ENCODE measurements at regions not wholly inside any gene's neighbourhood (a gene's known extent, or its start where the extent isn't known, plus 50 kb on each side); places are given as distances from the start of the nearest gene placed in this dataset.

GRCh38 chr3:44105571-44105970, 136.1 kb upstream of the TOPAZ1 start:
- Histone ChIP-seq H3K4me1 (no peaks in the 10 kb centered on the region), H3K9me3 (no peaks in the 10 kb centered on the region), H3K27me3 (no peaks in the 10 kb centered on the region), H3K27ac (no peak overlapping the region), H3K36me3 (no peaks in the 10 kb centered on the region), H3K4me3 (no peak overlapping the region), H4K20me1 (no peaks in the 10 kb centered on the region), H3K9ac (no peak overlapping the region), H3K4me2 (no peak overlapping the region)
- TF ChIP-seq Cebpa-rat (IDR thresholded peaks at IDR 0.05): no peak

DNA sequence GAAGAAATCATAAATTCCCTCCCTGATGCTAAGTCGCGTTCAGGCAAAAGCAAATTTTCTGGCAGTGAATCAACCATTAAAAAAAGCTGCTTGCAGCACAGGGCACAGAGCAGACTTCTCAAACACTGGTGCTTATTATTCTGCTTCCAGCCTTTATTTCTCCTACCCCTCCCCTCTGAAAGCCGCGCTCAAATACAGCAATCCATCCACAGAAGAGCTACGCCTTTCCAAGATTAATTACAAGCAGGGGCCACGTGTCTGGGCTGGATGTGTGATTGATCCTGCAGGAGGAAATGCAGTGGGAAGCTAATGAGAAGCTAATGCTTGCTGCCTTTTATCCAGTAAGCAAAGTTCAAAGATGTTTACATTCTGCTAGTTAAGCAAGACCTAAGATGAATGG, 134.9 kb upstream of the TOPAZ1 start:
- Histone ChIP-seq H3K36me3 (no peaks in the 10 kb centered on the region), H3K4me3 (no peak overlapping the region), H3K4me1 (no peaks in the 10 kb centered on the region), H3K27me3 (no peaks in the 10 kb centered on the region), H3K27ac (no peak overlapping the region), H3K9me3 (no peaks in the 10 kb centered on the region), H3K9ac (no peak overlapping the region), H4K20me1 (no peaks in the 10 kb centered on the region), H3K4me2 (no peak overlapping the region)
- no peak for TF ChIP-seq Cebpa-rat (IDR thresholded peaks at IDR 0.05)

- H4K20me1 ChIP-seq: no peaks in the 10 kb centered on the region
- no peaks in the 10 kb centered on the region for H3K4me1 ChIP-seq
- TF ChIP-seq Cebpa-rat (IDR thresholded peaks at IDR 0.05): no peak
- H3K27me3 ChIP-seq: no peaks in the 10 kb centered on the region
- H3K27ac ChIP-seq: no peak overlapping the region
- H3K9me3 ChIP-seq: no peaks in the 10 kb centered on the region
- H3K4me3 ChIP-seq: no peak overlapping the region
- H3K36me3 ChIP-seq: no peaks in the 10 kb centered on the region
- H3K9ac ChIP-seq: no peak overlapping the region
- H3K4me2 ChIP-seq: no peak overlapping the region
These were observed 133.2 kb upstream of the TOPAZ1 start for GRCh38 chr3:44108481-44108880.

DNA sequence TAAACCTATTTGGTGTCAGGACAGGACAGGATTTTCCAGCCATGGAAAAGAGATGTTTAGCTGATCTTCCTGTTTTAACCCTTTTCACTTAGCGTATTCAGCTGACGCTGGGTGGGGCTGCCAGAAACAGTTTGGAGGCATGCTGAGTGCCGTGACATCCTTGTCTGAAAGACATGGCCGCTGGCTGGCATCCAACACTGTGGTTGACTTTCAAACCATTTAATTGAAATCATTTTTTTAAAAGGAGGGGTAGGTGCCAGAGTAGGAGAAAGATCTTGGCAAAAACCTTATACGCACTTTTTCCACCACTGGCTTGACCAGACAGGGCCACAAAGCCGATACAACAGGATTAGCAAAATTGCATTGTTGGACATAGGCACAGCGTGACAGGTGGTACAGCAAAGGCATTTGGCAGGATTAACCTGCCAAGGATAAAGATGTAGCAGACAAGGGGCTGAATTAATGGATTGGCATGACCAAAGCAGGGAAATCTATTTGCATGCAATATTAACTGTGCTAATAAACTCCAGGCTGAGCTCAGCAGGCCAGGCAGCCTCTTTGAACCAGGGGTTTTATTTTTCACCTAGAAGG, 131.8 kb upstream of the TOPAZ1 start:
- no peak for TF ChIP-seq Cebpa-rat (IDR thresholded peaks at IDR 0.05)
- no peaks in the 10 kb centered on the region for H4K20me1 ChIP-seq
- no peak overlapping the region for H3K27ac ChIP-seq
- no peaks in the 10 kb centered on the region for H3K36me3 ChIP-seq
- H3K9ac ChIP-seq: no peak overlapping the region
- H3K4me1 ChIP-seq: no peaks in the 10 kb centered on the region
- H3K9me3 ChIP-seq: no peaks in the 10 kb centered on the region
- no peak overlapping the region for H3K4me3 ChIP-seq
- H3K27me3 ChIP-seq: no peaks in the 10 kb centered on the region
- no peak overlapping the region for H3K4me2 ChIP-seq

DNA sequence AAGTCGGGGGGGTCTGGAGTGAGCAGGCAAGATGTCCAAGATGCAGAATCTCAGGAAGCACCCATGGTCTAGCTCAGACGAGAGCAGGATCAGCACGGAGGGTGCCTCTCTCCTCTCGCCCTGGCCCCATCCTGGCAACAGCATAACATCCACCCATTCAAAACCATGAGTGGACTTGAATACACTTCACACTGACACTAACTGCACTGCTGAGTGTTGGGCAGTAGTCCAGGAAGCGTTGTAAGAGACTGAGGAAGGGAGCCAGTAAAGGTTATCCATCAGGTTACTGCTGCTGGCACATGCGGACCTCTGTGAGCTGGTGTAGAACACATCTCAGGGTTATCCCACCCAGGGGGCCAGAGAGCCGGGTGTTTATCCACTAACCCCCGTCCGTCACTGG, 131.0 kb upstream of the TOPAZ1 start:
- no peak overlapping the region for H3K4me3 ChIP-seq
- no peaks in the 10 kb centered on the region for H4K20me1 ChIP-seq
- H3K9me3 ChIP-seq: no peaks in the 10 kb centered on the region
- no peak overlapping the region for H3K4me2 ChIP-seq
- H3K27me3 ChIP-seq: no peaks in the 10 kb centered on the region
- no peak overlapping the region for H3K9ac ChIP-seq
- H3K4me1 ChIP-seq: no peaks in the 10 kb centered on the region
- no peak for TF ChIP-seq Cebpa-rat (IDR thresholded peaks at IDR 0.05)
- no peaks in the 10 kb centered on the region for H3K36me3 ChIP-seq
- no peak overlapping the region for H3K27ac ChIP-seq

DNA sequence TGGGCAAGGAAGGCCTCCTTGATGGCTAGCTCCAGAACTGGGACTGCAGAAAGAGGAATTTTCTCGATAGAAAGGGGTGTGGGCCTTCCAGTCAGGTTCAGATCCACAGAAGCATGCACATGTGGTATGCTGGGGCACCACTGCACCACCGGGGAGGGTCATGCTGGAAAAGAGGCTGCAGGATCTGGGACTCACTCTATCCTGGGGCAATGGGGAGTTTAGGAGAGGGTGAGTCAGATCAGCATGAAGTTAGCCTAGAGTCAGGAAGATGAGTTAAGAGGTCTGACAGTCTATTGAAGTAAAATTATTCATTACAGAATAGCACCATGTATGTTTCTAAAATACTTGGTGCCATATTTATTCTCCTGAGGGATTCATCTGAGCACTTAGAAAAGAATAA, 130.2 kb upstream of the TOPAZ1 start:
- Histone ChIP-seq H3K27ac (no peak overlapping the region), H4K20me1 (no peaks in the 10 kb centered on the region), H3K27me3 (no peaks in the 10 kb centered on the region), H3K9me3 (no peaks in the 10 kb centered on the region), H3K36me3 (no peaks in the 10 kb centered on the region), H3K4me3 (no peak overlapping the region), H3K4me1 (no peaks in the 10 kb centered on the region), H3K9ac (no peak overlapping the region), H3K4me2 (no peak overlapping the region)
- TF ChIP-seq Cebpa-rat (IDR thresholded peaks at IDR 0.05): no peak

DNA sequence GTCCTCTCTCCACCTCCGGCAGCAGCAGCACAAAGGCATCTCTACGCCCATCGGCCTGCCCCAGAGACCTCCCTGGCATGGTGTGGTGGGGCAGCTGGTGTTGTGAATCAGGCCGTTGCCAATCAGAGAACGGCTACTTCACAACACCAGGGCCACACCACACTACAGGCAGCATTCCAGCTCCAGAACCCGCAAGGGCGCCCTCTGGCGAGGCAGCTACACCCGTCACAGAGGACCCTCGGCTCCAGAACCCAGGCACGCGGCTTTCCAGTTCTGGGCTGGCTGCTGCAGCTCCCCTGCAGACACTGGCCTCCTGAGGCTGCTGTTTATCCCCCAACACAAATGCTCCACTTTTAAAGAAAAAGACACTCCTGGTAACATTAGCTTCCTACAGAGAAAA, 127.5 kb upstream of the TOPAZ1 start:
- Histone ChIP-seq H3K27me3 (no peaks in the 10 kb centered on the region), H3K9me3 (no peaks in the 10 kb centered on the region), H3K4me2 (no peak overlapping the region), H3K4me3 (no peak overlapping the region), H3K27ac (no peak overlapping the region), H3K9ac (no peak overlapping the region), H3K36me3 (no peaks in the 10 kb centered on the region), H4K20me1 (no peaks in the 10 kb centered on the region), H3K4me1 (no peaks in the 10 kb centered on the region)
- no peak for TF ChIP-seq Cebpa-rat (IDR thresholded peaks at IDR 0.05)

- Histone ChIP-seq H3K4me2 (no peak overlapping the region), H3K4me3 (no peak overlapping the region), H3K36me3 (no peaks in the 10 kb centered on the region), H3K9ac (no peak overlapping the region), H3K27ac (no peak overlapping the region), H3K4me1 (no peaks in the 10 kb centered on the region), H3K27me3 (no peaks in the 10 kb centered on the region), H4K20me1 (no peaks in the 10 kb centered on the region), H3K9me3 (no peaks in the 10 kb centered on the region)
- no peak for TF ChIP-seq Cebpa-rat (IDR thresholded peaks at IDR 0.05)
These were observed 124.4 kb upstream of the TOPAZ1 start for GRCh38 chr3:44117239-44117638.

- Histone ChIP-seq H3K27ac (no peak overlapping the region), H3K36me3 (no peaks in the 10 kb centered on the region), H3K9ac (no peak overlapping the region), H3K4me1 (no peaks in the 10 kb centered on the region), H3K4me2 (no peak overlapping the region), H4K20me1 (no peaks in the 10 kb centered on the region), H3K9me3 (no peaks in the 10 kb centered on the region), H3K27me3 (no peaks in the 10 kb centered on the region), H3K4me3 (no peak overlapping the region)
- no peak for TF ChIP-seq Cebpa-rat (IDR thresholded peaks at IDR 0.05)
These were observed 124.0 kb upstream of the TOPAZ1 start for GRCh38 chr3:44117736-44118135.

- Histone ChIP-seq H3K9ac (no peak overlapping the region), H3K4me1 (no peaks in the 10 kb centered on the region), H3K4me3 (no peak overlapping the region), H4K20me1 (no peaks in the 10 kb centered on the region), H3K27ac (no peak overlapping the region), H3K36me3 (no peaks in the 10 kb centered on the region), H3K4me2 (no peak overlapping the region), H3K9me3 (no peaks in the 10 kb centered on the region), H3K27me3 (no peaks in the 10 kb centered on the region)
- TF ChIP-seq Cebpa-rat (IDR thresholded peaks at IDR 0.05): no peak
These were observed 120.7 kb upstream of the TOPAZ1 start for GRCh38 chr3:44120721-44121582.

Measured in BLaER1 (cell line).